ENCODE measurements at regions not wholly inside any gene's neighbourhood (a gene's known extent, or its start where the extent isn't known, plus 50 kb on each side); places are given as distances from the start of the nearest gene placed in this dataset.

- no peak for DNase-seq
Observed at GRCh38 chr15:88315221-88315878, 58.8 kb upstream of the NTRK3 start.

GRCh38 chr15:88312941-88313579 is 56.5 kb upstream of the NTRK3 start:
- no peak for DNase-seq

GRCh38 chr15:88309363-88309762 is 52.8 kb upstream of the NTRK3 start:
- DNase-seq = no peak

- no peak for DNase-seq
Observed at GRCh38 chr15:88307344-88307743, 50.8 kb upstream of the NTRK3 start.
